ENCODE measurements at regions not wholly inside any gene's neighbourhood (a gene's known extent, or its start where the extent isn't known, plus 50 kb on each side); places are given as distances from the start of the nearest gene placed in this dataset.
"Not testable (repeated sequence)": the region's sequence is repeated elsewhere in the genome, so short reads cannot be mapped to it uniquely, and the experiment has no call there.

- DNase-seq, result no peak
Measured at GRCh38 chr12:107826276-107826675, 51.8 kb downstream of the ASCL4 start.

- DNase-seq, result no peak
Measured at GRCh38 chr12:107829271-107829670, 54.8 kb downstream of the ASCL4 start.

- no peak for DNase-seq
Measured at GRCh38 chr12:107832441-107832840, 57.9 kb downstream of the ASCL4 start.

- DNase-seq, result no peak
Measured at GRCh38 chr12:107840186-107840585, 65.7 kb downstream of the ASCL4 start.

GRCh38 chr12:107843351-107844311, 69.1 kb downstream of the ASCL4 start:
- no peak for DNase-seq

GRCh38 chr12:107844312-107844921, 69.9 kb downstream of the ASCL4 start:
- DNase-seq, result no peak

- no peak for DNase-seq
Measured at GRCh38 chr12:107845226-107845979, 70.9 kb downstream of the ASCL4 start.

GRCh38 chr12:107845980-107846659, 71.6 kb downstream of the ASCL4 start:
- DNase-seq, result no peak

- no peak for DNase-seq
Measured at GRCh38 chr12:107847430-107847829, 72.9 kb downstream of the ASCL4 start.

- DNase-seq, result no peak
Measured at GRCh38 chr12:107847830-107848229, 73.3 kb downstream of the ASCL4 start.

- no peak for DNase-seq
Measured at GRCh38 chr12:107853479-107853878, 79.0 kb downstream of the ASCL4 start.

GRCh38 chr12:107855471-107855870, 81.0 kb downstream of the ASCL4 start:
- DNase-seq, result no peak

GRCh38 chr12:107856096-107856495, 81.6 kb downstream of the ASCL4 start:
- no peak for DNase-seq

- no peak for DNase-seq
Measured at GRCh38 chr12:107857191-107857590, 82.7 kb downstream of the ASCL4 start.

- no peak for DNase-seq
Measured at GRCh38 chr12:107859367-107859766, 84.9 kb downstream of the ASCL4 start.

GRCh38 chr12:107864235-107864634, 89.7 kb downstream of the ASCL4 start:
- no peak for DNase-seq

- not testable (repeated sequence) for DNase-seq
Measured at GRCh38 chr12:107864727-107865126, 90.2 kb downstream of the ASCL4 start.

GRCh38 chr12:107873223-107873622, 98.7 kb downstream of the ASCL4 start:
- DNase-seq, result no peak

GRCh38 chr12:107875786-107876185, 101.3 kb downstream of the ASCL4 start:
- no peak for DNase-seq

- no peak for DNase-seq
Measured at GRCh38 chr12:107884769-107885694, 110.5 kb downstream of the ASCL4 start.

- no peak for DNase-seq
Measured at GRCh38 chr12:107888789-107889188, 114.3 kb downstream of the ASCL4 start.

- DNase-seq, result no peak
Measured at GRCh38 chr12:107891967-107892366, 117.5 kb downstream of the ASCL4 start.

Measured in effector CD4-positive, alpha-beta T cell (primary cell).